Neural progenitor cell (in vitro differentiated cells): ENCODE measurements at regions not wholly inside any gene's neighbourhood (a gene's known extent, or its start where the extent isn't known, plus 50 kb on each side); places are given as distances from the start of the nearest gene placed in this dataset.

ENCODE experiments used
- EZH2 ChIP-seq: fragments of 200-600 bp; sonication (generic); IDR thresholded peaks from 2 replicates; pipeline ENCODE4 v1.6.1; 2017; ENCODE audit warnings: antibody characterized with exemption, mild to moderate bottlenecking, moderate library complexity
- EZH2phosphoT487 ChIP-seq: fragments of 200-600 bp; sonication (generic); IDR thresholded peaks from 2 replicates; pipeline ENCODE4 v1.6.1; 2017; ENCODE audit warnings: antibody characterized with exemption
- TF ChIP-seq, protein P1 (sequence below): fragments of 200-600 bp; sonication (generic); IDR thresholded peaks from 2 replicates; pipeline ENCODE4 v1.5.1; 2017; ENCODE audit warnings: antibody characterized with exemption, mild to moderate bottlenecking

DNA sequence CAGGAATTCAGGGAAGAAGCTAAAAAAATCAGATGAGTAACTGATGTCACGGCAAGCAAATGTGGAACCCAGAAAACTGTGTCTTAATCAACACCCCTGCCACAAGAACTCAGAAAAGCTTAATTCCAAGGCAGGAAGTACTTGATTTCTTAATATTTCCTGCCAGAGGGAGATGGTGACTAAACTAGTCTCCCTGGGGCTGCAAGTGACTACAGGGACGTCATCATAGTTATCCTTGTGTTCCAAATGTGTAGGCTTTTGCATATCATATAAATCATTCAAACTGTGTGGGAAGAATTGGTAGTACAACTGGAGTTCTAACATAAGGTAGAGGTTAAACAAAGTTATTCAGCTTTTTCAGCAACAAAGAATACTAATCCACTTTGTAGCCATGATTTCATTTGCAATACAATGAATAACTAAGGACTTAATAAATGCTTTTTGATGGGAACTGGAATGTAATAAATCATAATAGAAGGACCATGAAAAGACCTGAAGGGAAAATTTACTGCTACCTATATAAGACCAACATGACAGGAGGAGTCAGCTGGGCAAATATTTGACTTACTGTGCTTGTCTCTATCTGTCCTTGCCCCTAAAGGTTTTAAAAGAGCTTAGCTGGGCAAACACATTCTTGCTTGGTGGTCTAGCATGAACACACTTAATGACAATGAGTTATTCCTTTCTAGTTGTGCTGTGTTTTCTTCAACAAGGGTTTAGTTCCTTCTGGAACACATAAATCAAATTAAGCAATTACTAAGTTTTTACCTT is 76.0 kb upstream of the NECTIN3 start:
- TF ChIP-seq, protein P1, sequence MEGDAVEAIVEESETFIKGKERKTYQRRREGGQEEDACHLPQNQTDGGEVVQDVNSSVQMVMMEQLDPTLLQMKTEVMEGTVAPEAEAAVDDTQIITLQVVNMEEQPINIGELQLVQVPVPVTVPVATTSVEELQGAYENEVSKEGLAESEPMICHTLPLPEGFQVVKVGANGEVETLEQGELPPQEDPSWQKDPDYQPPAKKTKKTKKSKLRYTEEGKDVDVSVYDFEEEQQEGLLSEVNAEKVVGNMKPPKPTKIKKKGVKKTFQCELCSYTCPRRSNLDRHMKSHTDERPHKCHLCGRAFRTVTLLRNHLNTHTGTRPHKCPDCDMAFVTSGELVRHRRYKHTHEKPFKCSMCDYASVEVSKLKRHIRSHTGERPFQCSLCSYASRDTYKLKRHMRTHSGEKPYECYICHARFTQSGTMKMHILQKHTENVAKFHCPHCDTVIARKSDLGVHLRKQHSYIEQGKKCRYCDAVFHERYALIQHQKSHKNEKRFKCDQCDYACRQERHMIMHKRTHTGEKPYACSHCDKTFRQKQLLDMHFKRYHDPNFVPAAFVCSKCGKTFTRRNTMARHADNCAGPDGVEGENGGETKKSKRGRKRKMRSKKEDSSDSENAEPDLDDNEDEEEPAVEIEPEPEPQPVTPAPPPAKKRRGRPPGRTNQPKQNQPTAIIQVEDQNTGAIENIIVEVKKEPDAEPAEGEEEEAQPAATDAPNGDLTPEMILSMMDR, result no peak
- TF ChIP-seq EZH2phosphoT487 (no peak), EZH2 (no peak)
